ENCODE measurements at regions not wholly inside any gene's neighbourhood (a gene's known extent, or its start where the extent isn't known, plus 50 kb on each side); places are given as distances from the start of the nearest gene placed in this dataset.

GRCh38 chr17:6240601-6241000 lies 170.4 kb downstream of the WSCD1 start:
- ChIA-PET POLR2A (no interaction called here), CTCF (no interaction called here)
- Histone ChIP-seq H3K27ac (ENCODE audit: extremely low read depth, low read depth, low read length) (no peak overlapping the region), H3K36me3 (ENCODE audit: control insufficient read depth in 2 of 2, insufficient read depth in 1 of 2, low read length in 2 of 2) (no peaks in the 10 kb centered on the region), H3K4me3 (ENCODE audit: low read depth, low read length) (no peak overlapping the region), H3K4me1 (ENCODE audit: control insufficient read depth, insufficient read depth, low read length) (no peaks in the 10 kb centered on the region), H3K9me3 (ENCODE audit: control insufficient read depth, insufficient read depth, low read depth, low read length) (no peaks in the 10 kb centered on the region)
- TF ChIP-seq GLI2 (tag by site-specific recombination; IDR thresholded peaks at IDR 0.05; ENCODE audit: borderline replicate concordance, low read depth) (no peak), REPIN1 (tag by site-specific recombination; IDR thresholded peaks at IDR 0.05; ENCODE audit: low read depth) (no peak), ZNF280D (tag by site-specific recombination; IDR thresholded peaks at IDR 0.05) (no peak), INSM2 (tag by site-specific recombination; IDR thresholded peaks at IDR 0.05) (no peak), OSR2 (tag by site-specific recombination; IDR thresholded peaks at IDR 0.05) (no peak)
- TF ChIP-seq, protein P1, sequence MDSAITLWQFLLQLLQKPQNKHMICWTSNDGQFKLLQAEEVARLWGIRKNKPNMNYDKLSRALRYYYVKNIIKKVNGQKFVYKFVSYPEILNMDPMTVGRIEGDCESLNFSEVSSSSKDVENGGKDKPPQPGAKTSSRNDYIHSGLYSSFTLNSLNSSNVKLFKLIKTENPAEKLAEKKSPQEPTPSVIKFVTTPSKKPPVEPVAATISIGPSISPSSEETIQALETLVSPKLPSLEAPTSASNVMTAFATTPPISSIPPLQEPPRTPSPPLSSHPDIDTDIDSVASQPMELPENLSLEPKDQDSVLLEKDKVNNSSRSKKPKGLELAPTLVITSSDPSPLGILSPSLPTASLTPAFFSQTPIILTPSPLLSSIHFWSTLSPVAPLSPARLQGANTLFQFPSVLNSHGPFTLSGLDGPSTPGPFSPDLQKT (IDR thresholded peaks at IDR 0.05; ENCODE audit: borderline replicate concordance, low read depth, low read length), result no peak

GRCh38 chr17:6240001-6240400 lies 169.8 kb downstream of the WSCD1 start:
- POLR2A ChIA-PET, result no interaction called here
- Histone ChIP-seq H3K27ac (ENCODE audit: extremely low read depth, low read depth, low read length) (no peak overlapping the region), H3K4me3 (ENCODE audit: low read depth, low read length) (no peak overlapping the region), H3K9me3 (ENCODE audit: control insufficient read depth, insufficient read depth, low read depth, low read length) (no peaks in the 10 kb centered on the region), H3K4me1 (ENCODE audit: control insufficient read depth, insufficient read depth, low read length) (no peaks in the 10 kb centered on the region), H3K36me3 (ENCODE audit: control insufficient read depth in 2 of 2, insufficient read depth in 1 of 2, low read length in 2 of 2) (no peaks in the 10 kb centered on the region)
- TF ChIP-seq IKZF3 (tag by site-specific recombination; IDR thresholded peaks at IDR 0.05) (no peak), ZNF561 (tag by site-specific recombination; IDR thresholded peaks at IDR 0.05; ENCODE audit: borderline replicate concordance) (no peak), MZF1 (tag by site-specific recombination; IDR thresholded peaks at IDR 0.05; ENCODE audit: borderline replicate concordance) (no peak)
- TF ChIP-seq, protein P2, sequence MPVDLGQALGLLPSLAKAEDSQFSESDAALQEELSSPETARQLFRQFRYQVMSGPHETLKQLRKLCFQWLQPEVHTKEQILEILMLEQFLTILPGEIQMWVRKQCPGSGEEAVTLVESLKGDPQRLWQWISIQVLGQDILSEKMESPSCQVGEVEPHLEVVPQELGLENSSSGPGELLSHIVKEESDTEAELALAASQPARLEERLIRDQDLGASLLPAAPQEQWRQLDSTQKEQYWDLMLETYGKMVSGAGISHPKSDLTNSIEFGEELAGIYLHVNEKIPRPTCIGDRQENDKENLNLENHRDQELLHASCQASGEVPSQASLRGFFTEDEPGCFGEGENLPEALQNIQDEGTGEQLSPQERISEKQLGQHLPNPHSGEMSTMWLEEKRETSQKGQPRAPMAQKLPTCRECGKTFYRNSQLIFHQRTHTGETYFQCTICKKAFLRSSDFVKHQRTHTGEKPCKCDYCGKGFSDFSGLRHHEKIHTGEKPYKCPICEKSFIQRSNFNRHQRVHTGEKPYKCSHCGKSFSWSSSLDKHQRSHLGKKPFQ (tag by site-specific recombination; IDR thresholded peaks at IDR 0.05), result no peak
- TF ChIP-seq, protein P3, sequence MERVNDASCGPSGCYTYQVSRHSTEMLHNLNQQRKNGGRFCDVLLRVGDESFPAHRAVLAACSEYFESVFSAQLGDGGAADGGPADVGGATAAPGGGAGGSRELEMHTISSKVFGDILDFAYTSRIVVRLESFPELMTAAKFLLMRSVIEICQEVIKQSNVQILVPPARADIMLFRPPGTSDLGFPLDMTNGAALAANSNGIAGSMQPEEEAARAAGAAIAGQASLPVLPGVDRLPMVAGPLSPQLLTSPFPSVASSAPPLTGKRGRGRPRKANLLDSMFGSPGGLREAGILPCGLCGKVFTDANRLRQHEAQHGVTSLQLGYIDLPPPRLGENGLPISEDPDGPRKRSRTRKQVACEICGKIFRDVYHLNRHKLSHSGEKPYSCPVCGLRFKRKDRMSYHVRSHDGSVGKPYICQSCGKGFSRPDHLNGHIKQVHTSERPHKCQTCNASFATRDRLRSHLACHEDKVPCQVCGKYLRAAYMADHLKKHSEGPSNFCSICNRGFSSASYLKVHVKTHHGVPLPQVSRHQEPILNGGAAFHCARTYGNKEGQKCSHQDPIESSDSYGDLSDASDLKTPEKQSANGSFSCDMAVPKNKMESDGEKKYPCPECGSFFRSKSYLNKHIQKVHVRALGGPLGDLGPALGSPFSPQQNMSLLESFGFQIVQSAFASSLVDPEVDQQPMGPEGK (tag by site-specific recombination; IDR thresholded peaks at IDR 0.05), result no peak
- CTCF ChIA-PET, result no interaction called here
